ENCODE measurements at regions not wholly inside any gene's neighbourhood (a gene's known extent, or its start where the extent isn't known, plus 50 kb on each side); places are given as distances from the start of the nearest gene placed in this dataset.

DNA sequence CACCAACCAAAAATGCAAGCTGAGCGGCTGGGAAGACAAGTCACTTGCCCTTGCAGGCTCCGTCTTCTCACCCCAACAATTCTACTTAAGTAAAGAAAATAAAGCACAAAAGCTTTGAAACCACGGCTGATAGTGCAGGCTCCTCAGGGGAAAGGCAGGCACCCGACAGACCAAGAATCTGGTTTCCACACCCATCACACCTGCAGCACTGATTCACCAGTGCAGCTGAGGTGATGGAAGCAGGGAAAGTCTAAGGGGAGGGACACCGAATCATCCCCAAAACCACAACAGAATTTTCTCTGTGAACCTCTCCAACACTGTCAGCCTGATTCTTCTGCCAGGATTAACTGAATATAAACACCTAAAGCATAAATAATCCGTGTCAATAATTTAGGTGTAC is 62.0 kb upstream of the NSMCE3 start:
- no peak overlapping the region for H3K4me3 ChIP-seq (ENCODE audit: low read depth, low read length)
- no peak overlapping the region for H3K9ac ChIP-seq (ENCODE audit: low read depth, low read length)
- H3K27ac ChIP-seq (ENCODE audit: low read depth, low read length), result no peak overlapping the region
- H3K36me3 ChIP-seq (ENCODE audit: control insufficient read depth, insufficient read depth, low read length), result no peaks in the 10 kb centered on the region
- H3K9me3 ChIP-seq (ENCODE audit: control insufficient read depth, insufficient read depth, low read length), result no peaks in the 10 kb centered on the region
- H3K27me3 ChIP-seq (ENCODE audit: control insufficient read depth, insufficient read depth, low read length), result no peaks in the 10 kb centered on the region
- H3K4me1 ChIP-seq (ENCODE audit: control insufficient read depth, insufficient read depth, low read length), result no peaks in the 10 kb centered on the region

DNA sequence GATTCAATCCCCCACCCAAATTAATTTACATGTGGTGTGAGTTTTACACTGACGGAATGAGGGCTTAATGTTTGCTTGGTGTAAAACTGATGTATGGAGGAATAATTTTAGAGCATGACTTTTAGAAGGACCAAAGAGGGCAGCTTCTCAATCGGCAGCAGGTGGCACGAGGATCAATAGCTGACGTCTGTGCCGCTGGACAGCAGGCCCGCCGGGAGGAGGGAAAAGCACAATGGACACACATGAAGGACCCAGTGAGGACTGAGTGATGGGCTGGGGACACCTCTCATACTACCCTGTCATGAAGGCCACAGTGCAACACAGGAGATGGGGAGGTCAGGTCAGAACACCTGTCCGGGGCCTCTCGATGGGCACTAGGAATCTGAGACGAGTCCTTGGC is 61.4 kb upstream of the NSMCE3 start:
- Histone ChIP-seq H3K4me3 (ENCODE audit: low read depth, low read length) (no peak overlapping the region), H3K27ac (ENCODE audit: low read depth, low read length) (no peak overlapping the region), H3K36me3 (ENCODE audit: control insufficient read depth, insufficient read depth, low read length) (no peaks in the 10 kb centered on the region), H3K9me3 (ENCODE audit: control insufficient read depth, insufficient read depth, low read length) (peaks cover 4% of the 10 kb centered on the region; the same call in 1 of the 2 replicates), H3K27me3 (ENCODE audit: control insufficient read depth, insufficient read depth, low read length) (no peaks in the 10 kb centered on the region), H3K4me1 (ENCODE audit: control insufficient read depth, insufficient read depth, low read length) (no peaks in the 10 kb centered on the region), H3K9ac (ENCODE audit: low read depth, low read length) (no peak overlapping the region)

DNA sequence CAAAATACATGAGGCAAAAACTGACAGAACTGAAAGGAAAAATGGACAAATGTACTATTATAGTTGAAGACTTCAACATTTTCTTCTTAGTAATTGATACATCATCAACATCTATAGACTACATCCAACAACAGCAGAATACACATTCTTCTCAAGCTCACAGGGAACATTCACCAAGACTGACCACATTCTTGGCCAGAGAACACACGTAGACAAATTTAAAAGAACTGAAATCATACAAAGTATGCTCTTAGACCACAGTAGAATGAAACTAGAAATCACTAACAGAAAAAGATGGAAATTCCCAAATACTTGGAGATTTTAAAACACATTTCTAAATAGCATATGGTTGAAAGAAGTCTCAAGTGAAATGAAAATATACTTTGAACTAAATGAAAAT is 55.1 kb upstream of the NSMCE3 start:
- H3K27me3 ChIP-seq (ENCODE audit: control insufficient read depth, insufficient read depth, low read length), result no peaks in the 10 kb centered on the region
- no peak overlapping the region for H3K4me3 ChIP-seq (ENCODE audit: low read depth, low read length)
- H3K9ac ChIP-seq (ENCODE audit: low read depth, low read length), result no peak overlapping the region
- H3K27ac ChIP-seq (ENCODE audit: low read depth, low read length), result no peak overlapping the region
- H3K9me3 ChIP-seq (ENCODE audit: control insufficient read depth, insufficient read depth, low read length), result peaks cover 8% of the 10 kb centered on the region; the same call in 1 of the 2 replicates
- peaks cover 21% of the 10 kb centered on the region for H3K4me1 ChIP-seq (ENCODE audit: control insufficient read depth, insufficient read depth, low read length)
- no peaks in the 10 kb centered on the region for H3K36me3 ChIP-seq (ENCODE audit: control insufficient read depth, insufficient read depth, low read length)

DNA sequence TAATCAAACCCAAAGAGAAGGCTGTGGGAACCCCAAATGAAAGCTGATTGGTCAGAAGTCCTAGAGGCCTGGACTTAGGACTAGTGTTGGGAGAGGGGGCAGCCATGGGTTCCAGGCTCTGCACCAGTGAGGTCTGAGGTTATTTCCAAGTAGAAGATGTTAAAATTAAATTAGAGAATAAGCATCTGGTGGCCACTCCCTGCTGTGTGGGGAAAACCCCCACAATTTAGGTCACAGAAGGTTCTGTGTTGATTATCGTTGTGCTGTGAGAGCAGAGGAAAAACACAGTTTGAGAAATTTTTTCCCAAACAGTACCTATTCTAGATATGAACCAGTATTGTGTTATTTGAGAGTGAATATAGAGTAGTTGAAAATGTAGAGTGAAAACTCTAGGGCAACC is 53.9 kb upstream of the NSMCE3 start:
- peaks cover 28% of the 10 kb centered on the region for H3K4me1 ChIP-seq (ENCODE audit: control insufficient read depth, insufficient read depth, low read length)
- H3K27ac ChIP-seq (ENCODE audit: low read depth, low read length), result no peak overlapping the region
- no peaks in the 10 kb centered on the region for H3K36me3 ChIP-seq (ENCODE audit: control insufficient read depth, insufficient read depth, low read length)
- peaks cover 8% of the 10 kb centered on the region; the same call in 1 of the 2 replicates for H3K9me3 ChIP-seq (ENCODE audit: control insufficient read depth, insufficient read depth, low read length)
- no peaks in the 10 kb centered on the region for H3K27me3 ChIP-seq (ENCODE audit: control insufficient read depth, insufficient read depth, low read length)
- no peak overlapping the region for H3K9ac ChIP-seq (ENCODE audit: low read depth, low read length)
- H3K4me3 ChIP-seq (ENCODE audit: low read depth, low read length), result no peak overlapping the region

DNA sequence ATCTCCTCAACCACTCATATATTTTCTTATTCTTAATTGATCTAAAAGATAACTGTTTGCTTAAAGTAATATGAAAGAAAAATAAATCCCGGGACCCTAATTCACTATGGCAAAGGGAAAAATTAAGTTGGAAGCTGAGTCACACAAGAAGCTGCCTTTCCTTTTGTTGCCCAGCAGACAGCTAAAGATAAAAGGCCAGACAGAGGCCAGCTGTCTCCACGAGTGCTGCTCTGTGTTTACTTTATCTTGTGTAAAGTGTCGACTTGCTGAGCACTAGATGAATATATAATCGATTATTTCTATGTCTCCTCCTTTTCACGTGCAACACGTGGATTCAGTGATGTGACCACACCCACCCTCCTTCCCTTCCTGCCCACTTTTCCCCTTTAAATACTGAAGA is 52.8 kb upstream of the NSMCE3 start:
- Histone ChIP-seq H3K36me3 (ENCODE audit: control insufficient read depth, insufficient read depth, low read length) (no peaks in the 10 kb centered on the region), H3K27ac (ENCODE audit: low read depth, low read length) (no peak overlapping the region), H3K4me1 (ENCODE audit: control insufficient read depth, insufficient read depth, low read length) (peaks cover 28% of the 10 kb centered on the region), H3K9ac (ENCODE audit: low read depth, low read length) (no peak overlapping the region), H3K9me3 (ENCODE audit: control insufficient read depth, insufficient read depth, low read length) (peaks cover 8% of the 10 kb centered on the region; the same call in 1 of the 2 replicates), H3K27me3 (ENCODE audit: control insufficient read depth, insufficient read depth, low read length) (no peaks in the 10 kb centered on the region), H3K4me3 (ENCODE audit: low read depth, low read length) (no peak overlapping the region)

DNA sequence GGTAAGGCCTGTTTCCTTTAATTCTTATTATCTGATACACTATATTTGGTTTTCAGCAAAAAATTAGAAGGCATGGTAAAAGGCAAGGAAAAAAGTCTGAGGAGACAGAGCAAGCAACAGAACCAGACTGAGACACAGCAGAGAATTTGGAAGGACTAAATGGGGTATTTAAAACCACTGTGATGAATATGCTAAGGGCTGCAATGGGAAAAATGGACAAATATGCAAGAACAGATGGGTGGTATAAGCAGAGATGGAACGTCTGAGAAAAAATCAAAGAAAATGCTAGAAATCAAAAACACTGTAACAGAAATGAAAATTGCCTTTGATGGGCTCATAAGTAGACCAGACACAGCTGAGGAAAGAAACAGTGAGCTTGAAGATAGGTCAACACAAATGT is 50.8 kb upstream of the NSMCE3 start:
- Histone ChIP-seq H3K27ac (ENCODE audit: low read depth, low read length) (peak overlapping the region; percentile 40), H3K4me1 (ENCODE audit: control insufficient read depth, insufficient read depth, low read length) (peaks cover 28% of the 10 kb centered on the region), H3K27me3 (ENCODE audit: control insufficient read depth, insufficient read depth, low read length) (no peaks in the 10 kb centered on the region), H3K9me3 (ENCODE audit: control insufficient read depth, insufficient read depth, low read length) (no peaks in the 10 kb centered on the region), H3K4me3 (ENCODE audit: low read depth, low read length) (no peak overlapping the region), H3K9ac (ENCODE audit: low read depth, low read length) (peak overlapping the region; percentile 14; the same call in 1 of the 2 replicates), H3K36me3 (ENCODE audit: control insufficient read depth, insufficient read depth, low read length) (no peaks in the 10 kb centered on the region)

DNA sequence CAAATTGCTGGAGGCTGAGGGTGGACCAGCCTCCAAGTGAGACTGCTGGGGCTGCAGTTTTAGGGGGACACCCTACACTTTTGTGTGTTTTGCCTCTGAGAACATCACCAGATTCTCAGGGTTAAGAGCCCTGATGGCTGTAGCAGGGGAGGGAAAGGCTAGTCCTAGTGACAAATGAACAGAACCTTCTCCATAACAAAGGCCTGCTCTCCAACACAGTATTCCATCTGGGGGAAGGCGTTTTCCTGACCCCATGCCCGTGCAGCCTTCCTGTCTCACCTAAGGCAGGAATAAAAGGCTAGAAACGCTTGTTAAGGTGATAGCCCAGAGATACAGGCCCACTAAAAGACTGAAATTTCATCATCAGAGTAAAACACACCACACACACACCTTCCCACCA is 50.2 kb upstream of the NSMCE3 start:
- H3K27ac ChIP-seq (ENCODE audit: low read depth, low read length), result peak overlapping the region; percentile 40
- H3K36me3 ChIP-seq (ENCODE audit: control insufficient read depth, insufficient read depth, low read length), result no peaks in the 10 kb centered on the region
- H3K27me3 ChIP-seq (ENCODE audit: control insufficient read depth, insufficient read depth, low read length), result no peaks in the 10 kb centered on the region
- H3K9me3 ChIP-seq (ENCODE audit: control insufficient read depth, insufficient read depth, low read length), result no peaks in the 10 kb centered on the region
- H3K9ac ChIP-seq (ENCODE audit: low read depth, low read length), result peak overlapping the region; percentile 14; the same call in 1 of the 2 replicates
- peaks cover 28% of the 10 kb centered on the region for H3K4me1 ChIP-seq (ENCODE audit: control insufficient read depth, insufficient read depth, low read length)
- 0 out of 2 replicates have a peak overlapping the region, but pooled peaks have one; percentile 26 for H3K4me3 ChIP-seq (ENCODE audit: low read depth, low read length)
